Right lobe of liver (tissue), 6 donors: ENCODE measurements at regions not wholly inside any gene's neighbourhood (a gene's known extent, or its start where the extent isn't known, plus 50 kb on each side); places are given as distances from the start of the nearest gene placed in this dataset.

Source experiments
- ATAC-seq, 4 donors: fragments of 200-7000 bp; cut with Tn5 transposase; one replicate each; pipeline ENCODE4 v1.9.1; 2020; ENCODE audit warnings: mild to moderate bottlenecking in 4 of 4, moderate library complexity in 4 of 4
- DNase-seq, 3 donors: peaks; one replicate each; pipeline ENCODE4 v3.0.0-alpha.2; 2020
- H3K27ac ChIP-seq, 3 donors: fragments of 200-600 bp; one replicate each; pipeline ENCODE4 v1.8.0; 2022
- H3K27me3 ChIP-seq, 2 donors: fragments of 200-600 bp; one replicate each; pipeline ENCODE4 v1.8.0; 2022
- H3K36me3 ChIP-seq, 4 donors: fragments of 200-600 bp; sonication (generic) in 1 of 4; one replicate each; pipeline versions ENCODE4 v1.5.1 to v1.8.0; 2017 to 2022; ENCODE audit warnings: control low read depth in 1 of 4
- H3K4me1 ChIP-seq, 4 donors: fragments of 200-600 bp; sonication (generic) in 1 of 4; one replicate each; pipeline versions ENCODE4 v1.5.1 to v1.8.0; 2017 to 2022; ENCODE audit warnings: control low read depth in 1 of 4
- H3K4me3 ChIP-seq, 3 donors: fragments of 200-600 bp; one replicate each; pipeline ENCODE4 v1.8.0; 2022
- H3K9me3 ChIP-seq, 4 donors: fragments of 200-600 bp; sonication (generic) in 1 of 4; one replicate each; pipeline versions ENCODE4 v1.5.1 to v1.8.0; 2017 to 2022; ENCODE audit warnings: control low read depth in 1 of 4
- POLR2A ChIP-seq: fragments of 450-650 bp; IDR thresholded peaks from one replicate; pipeline ENCODE4 v1.6.1; 2017; ENCODE audit warnings: antibody characterized with exemption, mild to moderate bottlenecking
- WGBS: methylation state at CpG from one replicate; pipeline ENCODE4 v1.1.6; 2018; ENCODE audit warnings: low coverage, low lambda C conversion rate; ENCODE audit not compliant: insufficient coverage; ENCODE audit errors: missing lambda C conversion rate; 5-methylcytosine and 5-hydroxymethylcytosine counted together
- intact Hi-C, 2 donors: fragments of 100-400 bp; cut with DNase I; formaldehyde crosslinking; loops; one replicate each; pipeline versions ENCODE4 v1.11.2 to v1.14.1; 2022
- TF ChIP-seq, protein P1 (sequence below), 4 donors: fragments of 200-600 bp in 3 of 4; fragments of 450-650 bp in 1 of 4; IDR thresholded peaks; one replicate each; pipeline versions ENCODE4 v1.5.1 to v1.8.0; 2016 to 2022; ENCODE audit warnings: antibody characterized with exemption in 4 of 4, mild to moderate bottlenecking in 2 of 4
- donor health status: DM: no; HTN: yes; CAD: no.
- donor health status: DM: no; HTN: no; CAD: no.
- donor health status: DM: no; HTN: no; CAD: no.
- donor health status: DM: no; HTN: yes; CAD: no.
- donor health status: DM: no; HTN: yes; CAD: no.

- no peaks in the 10 kb centered on the region for H3K9me3 ChIP-seq
- ATAC-seq (no peak), DNase-seq (no peak)
- 75% methylated on average over 2 of the region's 2 CpGs for WGBS
- intact Hi-C loops = no loop called here
- no peaks in the 10 kb centered on the region for H3K27me3 ChIP-seq
- H3K4me1 ChIP-seq = no peaks in the 10 kb centered on the region
- TF ChIP-seq, protein P1, sequence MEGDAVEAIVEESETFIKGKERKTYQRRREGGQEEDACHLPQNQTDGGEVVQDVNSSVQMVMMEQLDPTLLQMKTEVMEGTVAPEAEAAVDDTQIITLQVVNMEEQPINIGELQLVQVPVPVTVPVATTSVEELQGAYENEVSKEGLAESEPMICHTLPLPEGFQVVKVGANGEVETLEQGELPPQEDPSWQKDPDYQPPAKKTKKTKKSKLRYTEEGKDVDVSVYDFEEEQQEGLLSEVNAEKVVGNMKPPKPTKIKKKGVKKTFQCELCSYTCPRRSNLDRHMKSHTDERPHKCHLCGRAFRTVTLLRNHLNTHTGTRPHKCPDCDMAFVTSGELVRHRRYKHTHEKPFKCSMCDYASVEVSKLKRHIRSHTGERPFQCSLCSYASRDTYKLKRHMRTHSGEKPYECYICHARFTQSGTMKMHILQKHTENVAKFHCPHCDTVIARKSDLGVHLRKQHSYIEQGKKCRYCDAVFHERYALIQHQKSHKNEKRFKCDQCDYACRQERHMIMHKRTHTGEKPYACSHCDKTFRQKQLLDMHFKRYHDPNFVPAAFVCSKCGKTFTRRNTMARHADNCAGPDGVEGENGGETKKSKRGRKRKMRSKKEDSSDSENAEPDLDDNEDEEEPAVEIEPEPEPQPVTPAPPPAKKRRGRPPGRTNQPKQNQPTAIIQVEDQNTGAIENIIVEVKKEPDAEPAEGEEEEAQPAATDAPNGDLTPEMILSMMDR (IDR thresholded peaks at IDR 0.05) = no peak
- no peak for TF ChIP-seq POLR2A
- no peak overlapping the region for H3K4me3 ChIP-seq
- no peak overlapping the region for H3K27ac ChIP-seq
- no peaks in the 10 kb centered on the region for H3K36me3 ChIP-seq
Measured at GRCh38 chr12:24111616-24112015, 162.1 kb upstream of the SOX5 start.

GRCh38 chr12:24111086-24111485 is 161.6 kb upstream of the SOX5 start:
- Histone ChIP-seq H3K4me3 (no peak overlapping the region), H3K4me1 (no peaks in the 10 kb centered on the region), H3K36me3 (no peaks in the 10 kb centered on the region), H3K9me3 (no peaks in the 10 kb centered on the region), H3K27me3 (no peaks in the 10 kb centered on the region), H3K27ac (no peak overlapping the region)
- DNase-seq = no peak
- WGBS = 100% methylated on average over 1 of the region's 1 CpG
- TF ChIP-seq, protein P1 (IDR thresholded peaks at IDR 0.05) = no peak
- TF ChIP-seq POLR2A = no peak
- no peak for ATAC-seq
- intact Hi-C loops = no loop called here

GRCh38 chr12:24109381-24110039 is 160.0 kb upstream of the SOX5 start:
- TF ChIP-seq POLR2A = no peak
- TF ChIP-seq, protein P1 (IDR thresholded peaks at IDR 0.05) = peak; percentile 50 to 65 (median 60)
- intact Hi-C loops = no loop called here
- no peaks in the 10 kb centered on the region for H3K27me3 ChIP-seq
- no peak for DNase-seq
- WGBS = 29% methylated on average over 3 of the region's 3 CpGs
- no peak overlapping the region for H3K4me3 ChIP-seq
- no peaks in the 10 kb centered on the region for H3K4me1 ChIP-seq
- no peak overlapping the region for H3K27ac ChIP-seq
- H3K9me3 ChIP-seq = no peaks in the 10 kb centered on the region
- peak; percentile 58 to 81 (median 71) for ATAC-seq
- H3K36me3 ChIP-seq = no peaks in the 10 kb centered on the region

- Histone ChIP-seq H3K4me1 (no peaks in the 10 kb centered on the region), H3K9me3 (no peaks in the 10 kb centered on the region), H3K4me3 (no peak overlapping the region), H3K27ac (no peak overlapping the region), H3K27me3 (no peaks in the 10 kb centered on the region), H3K36me3 (no peaks in the 10 kb centered on the region)
- no peak for TF ChIP-seq POLR2A
- TF ChIP-seq, protein P1 (IDR thresholded peaks at IDR 0.05) = no peak
- 86% methylated on average over 3 of the region's 3 CpGs for WGBS
- DNase-seq (no peak), ATAC-seq (no peak)
- intact Hi-C loops = no loop called here
Measured at GRCh38 chr12:24102676-24103075, 153.2 kb upstream of the SOX5 start.

DNA sequence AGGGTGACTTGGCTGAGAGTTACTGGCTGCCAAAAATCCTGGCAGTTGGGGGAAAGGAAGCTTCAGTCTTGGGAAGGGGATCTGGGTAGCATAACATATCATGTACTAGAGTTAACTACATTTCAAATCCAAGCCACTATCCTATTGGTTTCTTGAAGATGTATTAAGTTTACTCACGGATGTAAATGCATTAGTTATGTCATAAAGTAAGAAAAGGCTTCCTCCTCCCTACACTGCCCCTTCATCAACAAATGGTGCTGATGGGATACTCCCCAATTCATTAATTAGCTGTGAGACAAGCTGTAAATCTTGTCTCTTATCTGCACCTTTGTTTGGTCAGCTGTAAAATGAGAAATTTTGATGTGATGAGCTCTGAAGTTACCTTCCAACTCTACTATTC is 150.1 kb upstream of the SOX5 start:
- no peaks in the 10 kb centered on the region for H3K9me3 ChIP-seq
- WGBS = 85% methylated on average over 1 of the region's 1 CpG
- no peaks in the 10 kb centered on the region for H3K27me3 ChIP-seq
- ATAC-seq = no peak
- no peaks in the 10 kb centered on the region for H3K4me1 ChIP-seq
- intact Hi-C loops = no loop called here
- no peaks in the 10 kb centered on the region for H3K36me3 ChIP-seq
- H3K27ac ChIP-seq = no peak overlapping the region
- no peak overlapping the region for H3K4me3 ChIP-seq
- DNase-seq = no peak
- TF ChIP-seq, protein P1 (IDR thresholded peaks at IDR 0.05) = no peak
- TF ChIP-seq POLR2A = no peak
